Heart left ventricle (tissue), 16 donors: ENCODE measurements at regions not wholly inside any gene's neighbourhood (a gene's known extent, or its start where the extent isn't known, plus 50 kb on each side); places are given as distances from the start of the nearest gene placed in this dataset.

Experiments
- ATAC-seq, 4 donors: fragments of 200-7000 bp; cut with Tn5 transposase; one replicate each; pipeline ENCODE4 v1.9.1; 2020 to 2022; ENCODE audit warnings: moderate library complexity in 4 of 4, mild to moderate bottlenecking in 3 of 4, moderate number of reproducible peaks in 1 of 4
- DNase-seq, 5 donors: peaks; one replicate each; pipeline ENCODE4 v3.0.0-alpha.2; 2020
- H3K27ac ChIP-seq, 12 donors: fragments of 200-600 bp; sonication (generic) in 4 of 12; one replicate each; pipeline versions ENCODE4 v1.5.0 to v1.8.0; 2016 to 2022; ENCODE audit warnings: mild to moderate bottlenecking in 2 of 12
- H3K27me3 ChIP-seq, 9 donors: fragments of 200-600 bp; sonication (generic) in 2 of 9; one replicate each; pipeline versions ENCODE4 v1.5.1 to v1.8.0; 2016 to 2022; ENCODE audit warnings: mild to moderate bottlenecking in 3 of 9
- H3K36me3 ChIP-seq, 9 donors: fragments of 200-600 bp; sonication (generic) in 2 of 9; one replicate each; pipeline versions ENCODE4 v1.5.0 to v1.8.0; 2018 to 2022; ENCODE audit warnings: mild to moderate bottlenecking in 2 of 9
- H3K4me1 ChIP-seq, 12 donors: fragments of 200-600 bp; sonication (generic) in 4 of 12; one replicate each; pipeline versions ENCODE4 v1.5.0 to v1.8.0; 2016 to 2022; ENCODE audit warnings: mild to moderate bottlenecking in 3 of 12
- H3K4me3 ChIP-seq, 12 donors: fragments of 200-600 bp; sonication (generic) in 4 of 12; one replicate each; pipeline versions ENCODE4 v1.5.0 to v1.8.0; 2017 to 2022; ENCODE audit warnings: mild to moderate bottlenecking in 9 of 12, moderate library complexity in 4 of 12
- H3K9me3 ChIP-seq, 12 donors: fragments of 200-600 bp; sonication (generic) in 4 of 12; one replicate each; pipeline versions ENCODE4 v1.5.0 to v1.8.0; 2016 to 2022; ENCODE audit warnings: mild to moderate bottlenecking in 1 of 12
- CTCF ChIP-seq, 12 donors: fragments of 200-600 bp; sonication (generic) in 4 of 12; IDR thresholded peaks; one replicate each; pipeline versions ENCODE4 v1.5.0 to v1.8.0; 2018 to 2022; ENCODE audit warnings: antibody characterized with exemption in 12 of 12, mild to moderate bottlenecking in 5 of 12
- POLR2A ChIP-seq, 2 donors: fragments of 450-650 bp; IDR thresholded peaks; one replicate each; pipeline ENCODE4 v1.6.1; 2017; ENCODE audit warnings: antibody characterized with exemption in 2 of 2, mild to moderate bottlenecking in 2 of 2, moderate library complexity in 2 of 2
- WGBS, 4 donors: extraction: QIAGEN DNeasy Blood & Tissue Kit in 2 of 4; methylation state at CpG; one replicate each; pipeline versions ENCODE4 v1.1.5 to v1.1.7; 2013 to 2018; 5-methylcytosine and 5-hydroxymethylcytosine counted together
- intact Hi-C, 10 donors: fragments of 100-400 bp; cut with DNase I; formaldehyde crosslinking; loops; one replicate each; pipeline versions ENCODE4 v1.11.1 to v1.14.2; 2022
- donor health status: ischemic (EF 13 %, LVEDD 7.1; RV severe dilation, severe dysfunction).
- donor health status: healthy with polysubstance abuse.
- donor health status: DM: no; HTN: yes; CAD: no.
- donor health status: DM: no; HTN: no; CAD: no.
- donor health status: ischemic (EF 25% LVEDD 6.9; RV normal size, moderate dysfunction).
- donor health status: ischemic (EF 25% LVEDD 5.7; RV mildly dilated, moderate dysfunction).
- donor health status: healthy.
- donor health status: DM: yes; HTN: yes; CAD: no.
- donor health status: ischemic (EF 35%, LVEDD 5.7; RV mildly dilated, moderate dysfunction).
- donor health status: nonischemic (EF 11% LVEDD 7.7; RV severe dilation, severe dysfunction).
- donor health status: DM: yes; HTN: yes; CAD: no.
- donor health status: PGD.
- donor health status: ischemic (EF 29% LVEDD 5.4; RV normal size, mild dysfunction).
- donor health status: nonischemic (EF 23%, LVEDD 6.1; RV moderate dilation, normal function).

- DNase-seq (no peak), ATAC-seq (peak in 3 of 4 donors; percentile 38 to 71 (median 61))
- TF ChIP-seq CTCF (IDR thresholded peaks at IDR 0.05) (no peak), POLR2A (IDR thresholded peaks at IDR 0.05) (no peak)
- H3K27me3 ChIP-seq, result no peaks in the 10 kb centered on the region
- H3K4me3 ChIP-seq, result no peak overlapping the region
- intact Hi-C loops, result loop anchor here in 2 of 10 donors (5.0 to 10.0 kb wide), 2 partner anchors 52 to 55 kb away; no protein-coding TSS in a partner anchor
- H3K27ac ChIP-seq, result peak overlapping the region in 11 of 12 donors; percentile 44 to 93 (median 84)
- H3K4me1 ChIP-seq, result peaks cover 6 to 61% (median 43%) of the 10 kb centered on the region in 12 donors
- peaks cover 0 to 14% (median 8%) of the 10 kb centered on the region in 12 donors for H3K9me3 ChIP-seq
- 51 to 66% (median 60%) methylated on average over 3 of the region's 3 CpGs for WGBS, 4 donors
- H3K36me3 ChIP-seq, result no peaks in the 10 kb centered on the region
Observed at GRCh38 chr2:42872721-42873120, 80.3 kb upstream of the HAAO start.

- Histone ChIP-seq H3K27me3 (no peaks in the 10 kb centered on the region), H3K27ac (peak overlapping the region in 2 of 12 donors; percentile 36 to 84), H3K36me3 (no peaks in the 10 kb centered on the region), H3K9me3 (peaks cover 0 to 14% (median 8%) of the 10 kb centered on the region in 12 donors), H3K4me3 (no peak overlapping the region), H3K4me1 (peaks cover 6 to 61% (median 43%) of the 10 kb centered on the region in 12 donors)
- no peak for ATAC-seq
- TF ChIP-seq POLR2A (IDR thresholded peaks at IDR 0.05), result no peak
- no peak for TF ChIP-seq CTCF (IDR thresholded peaks at IDR 0.05)
- no peak for DNase-seq
- WGBS, 4 donors, result 85 to 96% (median 93%) methylated on average over 4 of the region's 4 CpGs
- intact Hi-C loops, result loop anchor here in 2 of 10 donors (5.0 to 10.0 kb wide), 2 partner anchors 53 to 56 kb away; no protein-coding TSS in a partner anchor
Observed at GRCh38 chr2:42871372-42871771, 79.0 kb upstream of the HAAO start.

- Histone ChIP-seq H3K9me3 (peaks cover 0 to 22% (median 8%) of the 10 kb centered on the region in 12 donors), H3K36me3 (no peaks in the 10 kb centered on the region), H3K4me3 (no peak overlapping the region), H3K4me1 (peaks cover 0 to 46% (median 28%) of the 10 kb centered on the region in 12 donors), H3K27ac (no peak overlapping the region), H3K27me3 (no peaks in the 10 kb centered on the region)
- TF ChIP-seq CTCF (IDR thresholded peaks at IDR 0.05) (no peak), POLR2A (IDR thresholded peaks at IDR 0.05) (no peak)
- 91 to 95% (median 92%) methylated on average over 2 of the region's 2 CpGs for WGBS, 4 donors
- intact Hi-C loops, result loop anchor here in 4 of 10 donors (5.0 to 10.0 kb wide), 4 partner anchors 38 to 246 kb away; no protein-coding TSS in a partner anchor
- ATAC-seq (no peak), DNase-seq (no peak)
Observed at GRCh38 chr2:42868874-42869273, 76.5 kb upstream of the HAAO start.

GRCh38 chr2:42868096-42868495 lies 75.7 kb upstream of the HAAO start:
- H3K4me3 ChIP-seq, result no peak overlapping the region
- no peaks in the 10 kb centered on the region for H3K27me3 ChIP-seq
- no peaks in the 10 kb centered on the region for H3K36me3 ChIP-seq
- peaks cover 0 to 22% (median 8%) of the 10 kb centered on the region in 12 donors for H3K9me3 ChIP-seq
- TF ChIP-seq CTCF (IDR thresholded peaks at IDR 0.05) (no peak), POLR2A (IDR thresholded peaks at IDR 0.05) (no peak)
- DNase-seq (no peak), ATAC-seq (no peak)
- WGBS, 4 donors, result 91 to 98% (median 96%) methylated on average over 3 of the region's 3 CpGs
- H3K27ac ChIP-seq, result peak overlapping the region in 7 of 12 donors; percentile 73 to 92 (median 86)
- intact Hi-C loops, result loop anchor here in 4 of 10 donors (5.0 to 10.0 kb wide), 4 partner anchors 39 to 247 kb away; no protein-coding TSS in a partner anchor
- peaks cover 0 to 40% (median 24%) of the 10 kb centered on the region in 12 donors for H3K4me1 ChIP-seq
